Neural cell (in vitro differentiated cells): ENCODE measurements at regions not wholly inside any gene's neighbourhood (a gene's known extent, or its start where the extent isn't known, plus 50 kb on each side); places are given as distances from the start of the nearest gene placed in this dataset.

Experiments used
- H2AFZ ChIP-seq: fragments of 200-600, 300-800 bp; sonication (generic), shearing (Covaris generic); 2 replicates; pipeline ENCODE4 v1.6.0; 2014; ENCODE audit warnings: low read depth, mild to moderate bottlenecking, antibody characterized with exemption, low read length, moderate library complexity
- H3F3A ChIP-seq: fragments of 200-600 bp; shearing (Covaris generic); 2 replicates; pipeline ENCODE4 v1.6.1; 2016; ENCODE audit warnings: mild to moderate bottlenecking, moderate library complexity, mixed read lengths, antibody characterized with exemption, low read length; ENCODE audit not compliant: insufficient read depth, poor library complexity, severe bottlenecking
- H3K27ac ChIP-seq: fragments of 200-600, 300-800 bp; sonication (generic), shearing (Covaris generic); 2 replicates; pipeline ENCODE4 v1.5.1; 2014; ENCODE audit warnings: mild to moderate bottlenecking, low read length, moderate library complexity
- H3K27me3 ChIP-seq: fragments of 300-800, 200-600 bp; sonication (generic), shearing (Covaris generic); 2 replicates; pipeline ENCODE4 v1.6.0; 2014; ENCODE audit warnings: mild to moderate bottlenecking, low read depth, low read length, moderate library complexity; ENCODE audit not compliant: insufficient read depth
- H3K36me3 ChIP-seq: fragments of 300-800, 200-600 bp; sonication (generic), shearing (Covaris generic); 2 replicates; pipeline ENCODE4 v1.5.1; 2014; ENCODE audit warnings: mild to moderate bottlenecking, antibody characterized with exemption, low read length, moderate library complexity; ENCODE audit not compliant: insufficient read depth
- H3K4me2 ChIP-seq: fragments of 300-800, 200-600 bp; sonication (generic), shearing (Covaris generic); 2 replicates; pipeline ENCODE4 v1.6.0; 2014; ENCODE audit warnings: mild to moderate bottlenecking, low read length
- H3K4me3 ChIP-seq: fragments of 300-800, 200-600 bp; sonication (generic), shearing (Covaris generic); 2 replicates; pipeline ENCODE4 v1.5.1; 2014; ENCODE audit warnings: mild to moderate bottlenecking, low read length, moderate library complexity
- H3K79me2 ChIP-seq: fragments of 200-600 bp; shearing (Covaris generic); replicated peaks from 2 replicates; pipeline ENCODE4 v1.6.0; 2014; ENCODE audit warnings: mild to moderate bottlenecking, low read length, moderate library complexity; ENCODE audit not compliant: insufficient read depth
- H3K9ac ChIP-seq: fragments of 300-800, 200-600 bp; sonication (generic), shearing (Covaris generic); 2 replicates; pipeline ENCODE4 v1.6.1; 2016; ENCODE audit warnings: mild to moderate bottlenecking, low read length, mixed read lengths
- H3K9me2 ChIP-seq: fragments of 200-600 bp; shearing (Covaris generic); 2 replicates; pipeline ENCODE4 v1.6.1; 2016; ENCODE audit warnings: mild to moderate bottlenecking, low read length, mixed read lengths; ENCODE audit not compliant: insufficient read depth
- H3K9me3 ChIP-seq: fragments of 200-600, 300-800 bp; sonication (generic), shearing (Covaris generic); 2 replicates; pipeline ENCODE4 v1.6.1; 2016; ENCODE audit warnings: mild to moderate bottlenecking, mixed run types, low read length, moderate library complexity, mixed read lengths
- H4K20me1 ChIP-seq: fragments of 200-600 bp; shearing (Covaris generic); 2 replicates; pipeline ENCODE4 v1.6.1; 2016; ENCODE audit warnings: mild to moderate bottlenecking, mixed run types; ENCODE audit not compliant: insufficient read depth
- EP300 ChIP-seq: fragments of 450-650 bp; conservative IDR thresholded peaks from 2 replicates; pipeline ENCODE4 v1.6.1; 2014; ENCODE audit warnings: antibody characterized with exemption, mild to moderate bottlenecking, moderate library complexity; ENCODE audit not compliant: poor library complexity, severe bottlenecking
- EZH2 ChIP-seq: fragments of 200-600, 300-800 bp; shearing (Covaris generic), sonication (generic); IDR thresholded peaks from 2 replicates; pipeline ENCODE4 v1.6.1; 2014; ENCODE audit warnings: antibody characterized with exemption, low read length, borderline replicate concordance, mild to moderate bottlenecking; ENCODE audit not compliant: insufficient read depth, poor library complexity, severe bottlenecking
- MXI1 ChIP-seq: fragments of 450-650 bp; conservative IDR thresholded peaks from 2 replicates; pipeline ENCODE4 v1.6.1; 2014; ENCODE audit warnings: antibody characterized with exemption, mild to moderate bottlenecking; ENCODE audit not compliant: poor library complexity, severe bottlenecking
- POLR2AphosphoS5 ChIP-seq: IDR thresholded peaks from 2 replicates; pipeline ENCODE4 v1.6.1; 2012
- RAD21 ChIP-seq: fragments of 450-650 bp; conservative IDR thresholded peaks from 2 replicates; pipeline ENCODE4 v1.6.1; 2014; ENCODE audit warnings: antibody characterized with exemption, mild to moderate bottlenecking, moderate library complexity
- SMC3 ChIP-seq: fragments of 450-650 bp; conservative IDR thresholded peaks from 2 replicates; pipeline ENCODE4 v1.6.1; 2014; ENCODE audit warnings: antibody characterized with exemption, mild to moderate bottlenecking, moderate library complexity; ENCODE audit not compliant: poor library complexity
- TAF1 ChIP-seq: IDR thresholded peaks from 2 replicates; pipeline ENCODE4 v1.6.1; 2012; ENCODE audit warnings: low read depth
- TF ChIP-seq, protein P1 (sequence below): fragments of 450-650 bp; IDR thresholded peaks from 2 replicates; pipeline ENCODE4 v1.5.1; 2014; ENCODE audit warnings: antibody characterized with exemption, mild to moderate bottlenecking, moderate library complexity; ENCODE audit not compliant: poor library complexity, severe bottlenecking
- TF ChIP-seq, protein P2 (sequence below): IDR thresholded peaks from 2 replicates; pipeline ENCODE4 v1.6.1; 2012; ENCODE audit warnings: borderline replicate concordance

DNA sequence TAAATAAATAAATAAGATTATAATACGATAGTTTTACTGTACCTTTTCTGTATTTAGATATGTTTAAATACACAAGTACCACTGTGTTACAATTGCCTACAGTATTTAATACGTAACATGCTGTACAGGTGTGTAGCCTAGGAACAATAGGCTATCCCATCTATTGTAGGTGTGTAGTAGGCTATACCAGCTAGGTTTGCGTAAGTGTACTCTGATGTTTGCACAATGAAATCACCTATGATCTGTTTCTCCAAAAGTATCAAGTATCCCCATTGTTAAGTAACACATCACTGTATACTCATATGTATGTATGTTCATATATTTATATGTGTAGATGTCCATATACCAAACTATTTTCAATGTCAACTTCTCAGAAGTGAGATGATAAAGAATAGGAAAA, 118.2 kb upstream of the RND3 start:
- Histone ChIP-seq H3K4me3 (no peak overlapping the region), H3K36me3 (no peaks in the 10 kb centered on the region), H3K4me2 (no peak overlapping the region), H3K27me3 (no peaks in the 10 kb centered on the region), H3K9me2 (no peaks in the 10 kb centered on the region), H3K9me3 (no peaks in the 10 kb centered on the region), H3K9ac (no peak overlapping the region), H4K20me1 (no peaks in the 10 kb centered on the region), H3F3A (no peaks in the 10 kb centered on the region), H3K27ac (no peak overlapping the region), H3K79me2 (no peaks in the 10 kb centered on the region), H2AFZ (no peak overlapping the region)
- no peak for TF ChIP-seq SMC3
- TF ChIP-seq RAD21 = no peak
- TF ChIP-seq MXI1 = no peak
- no peak for TF ChIP-seq TAF1
- no peak for TF ChIP-seq POLR2AphosphoS5
- TF ChIP-seq, protein P1, sequence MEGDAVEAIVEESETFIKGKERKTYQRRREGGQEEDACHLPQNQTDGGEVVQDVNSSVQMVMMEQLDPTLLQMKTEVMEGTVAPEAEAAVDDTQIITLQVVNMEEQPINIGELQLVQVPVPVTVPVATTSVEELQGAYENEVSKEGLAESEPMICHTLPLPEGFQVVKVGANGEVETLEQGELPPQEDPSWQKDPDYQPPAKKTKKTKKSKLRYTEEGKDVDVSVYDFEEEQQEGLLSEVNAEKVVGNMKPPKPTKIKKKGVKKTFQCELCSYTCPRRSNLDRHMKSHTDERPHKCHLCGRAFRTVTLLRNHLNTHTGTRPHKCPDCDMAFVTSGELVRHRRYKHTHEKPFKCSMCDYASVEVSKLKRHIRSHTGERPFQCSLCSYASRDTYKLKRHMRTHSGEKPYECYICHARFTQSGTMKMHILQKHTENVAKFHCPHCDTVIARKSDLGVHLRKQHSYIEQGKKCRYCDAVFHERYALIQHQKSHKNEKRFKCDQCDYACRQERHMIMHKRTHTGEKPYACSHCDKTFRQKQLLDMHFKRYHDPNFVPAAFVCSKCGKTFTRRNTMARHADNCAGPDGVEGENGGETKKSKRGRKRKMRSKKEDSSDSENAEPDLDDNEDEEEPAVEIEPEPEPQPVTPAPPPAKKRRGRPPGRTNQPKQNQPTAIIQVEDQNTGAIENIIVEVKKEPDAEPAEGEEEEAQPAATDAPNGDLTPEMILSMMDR = no peak
- TF ChIP-seq EZH2 = no peak
- TF ChIP-seq, protein P2, sequence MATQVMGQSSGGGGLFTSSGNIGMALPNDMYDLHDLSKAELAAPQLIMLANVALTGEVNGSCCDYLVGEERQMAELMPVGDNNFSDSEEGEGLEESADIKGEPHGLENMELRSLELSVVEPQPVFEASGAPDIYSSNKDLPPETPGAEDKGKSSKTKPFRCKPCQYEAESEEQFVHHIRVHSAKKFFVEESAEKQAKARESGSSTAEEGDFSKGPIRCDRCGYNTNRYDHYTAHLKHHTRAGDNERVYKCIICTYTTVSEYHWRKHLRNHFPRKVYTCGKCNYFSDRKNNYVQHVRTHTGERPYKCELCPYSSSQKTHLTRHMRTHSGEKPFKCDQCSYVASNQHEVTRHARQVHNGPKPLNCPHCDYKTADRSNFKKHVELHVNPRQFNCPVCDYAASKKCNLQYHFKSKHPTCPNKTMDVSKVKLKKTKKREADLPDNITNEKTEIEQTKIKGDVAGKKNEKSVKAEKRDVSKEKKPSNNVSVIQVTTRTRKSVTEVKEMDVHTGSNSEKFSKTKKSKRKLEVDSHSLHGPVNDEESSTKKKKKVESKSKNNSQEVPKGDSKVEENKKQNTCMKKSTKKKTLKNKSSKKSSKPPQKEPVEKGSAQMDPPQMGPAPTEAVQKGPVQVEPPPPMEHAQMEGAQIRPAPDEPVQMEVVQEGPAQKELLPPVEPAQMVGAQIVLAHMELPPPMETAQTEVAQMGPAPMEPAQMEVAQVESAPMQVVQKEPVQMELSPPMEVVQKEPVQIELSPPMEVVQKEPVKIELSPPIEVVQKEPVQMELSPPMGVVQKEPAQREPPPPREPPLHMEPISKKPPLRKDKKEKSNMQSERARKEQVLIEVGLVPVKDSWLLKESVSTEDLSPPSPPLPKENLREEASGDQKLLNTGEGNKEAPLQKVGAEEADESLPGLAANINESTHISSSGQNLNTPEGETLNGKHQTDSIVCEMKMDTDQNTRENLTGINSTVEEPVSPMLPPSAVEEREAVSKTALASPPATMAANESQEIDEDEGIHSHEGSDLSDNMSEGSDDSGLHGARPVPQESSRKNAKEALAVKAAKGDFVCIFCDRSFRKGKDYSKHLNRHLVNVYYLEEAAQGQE = no peak
- TF ChIP-seq EP300 = no peak

DNA sequence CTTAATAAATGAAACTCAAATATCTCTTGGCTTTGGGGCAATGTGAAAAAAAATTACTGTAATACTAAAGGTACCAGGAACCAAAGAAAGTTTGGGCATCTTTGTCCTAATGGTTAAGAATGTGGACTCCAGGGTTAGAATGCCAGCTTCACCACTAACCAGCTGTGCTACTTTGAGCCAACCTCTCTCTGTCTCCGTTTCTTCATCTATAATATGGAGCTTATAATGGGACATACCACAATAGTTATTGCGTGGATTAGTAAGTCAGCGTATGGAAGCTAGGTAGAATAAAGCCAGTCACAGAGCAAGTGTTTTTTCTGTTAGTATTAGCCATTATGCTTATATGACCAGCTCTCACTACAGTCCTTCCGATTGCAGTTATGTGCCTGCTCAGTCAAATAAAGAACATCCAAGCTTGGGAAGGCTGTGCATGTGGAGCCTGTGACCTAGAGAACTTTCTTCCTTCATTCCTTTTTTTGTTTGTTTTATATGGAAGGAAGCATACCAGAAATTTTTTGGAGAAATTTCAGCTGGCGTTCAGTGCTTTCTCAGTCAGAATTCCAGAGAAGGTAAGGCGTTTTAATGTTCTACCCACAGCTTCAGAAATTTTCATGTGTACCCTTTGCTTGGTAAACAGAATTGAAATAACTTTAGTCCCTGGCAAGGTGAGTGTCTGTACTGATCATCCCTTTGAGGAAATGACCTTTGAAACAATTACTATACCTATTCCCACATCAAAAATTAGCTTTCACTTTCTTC, 114.0 kb upstream of the RND3 start:
- H3F3A ChIP-seq = no peaks in the 10 kb centered on the region
- H3K9me2 ChIP-seq = no peaks in the 10 kb centered on the region
- H3K9me3 ChIP-seq = no peaks in the 10 kb centered on the region
- H3K27ac ChIP-seq = no peak overlapping the region
- no peaks in the 10 kb centered on the region for H3K36me3 ChIP-seq
- no peak overlapping the region for H3K4me2 ChIP-seq
- no peak for TF ChIP-seq EP300
- TF ChIP-seq SMC3 = no peak
- TF ChIP-seq EZH2 = no peak
- TF ChIP-seq TAF1 = no peak
- TF ChIP-seq RAD21 = no peak
- TF ChIP-seq MXI1 = no peak
- TF ChIP-seq, protein P1 = no peak
- TF ChIP-seq, protein P2 = no peak
- TF ChIP-seq POLR2AphosphoS5 = no peak
- H3K9ac ChIP-seq = no peak overlapping the region
- H3K4me3 ChIP-seq = no peak overlapping the region
- no peaks in the 10 kb centered on the region for H3K27me3 ChIP-seq
- no peaks in the 10 kb centered on the region for H3K79me2 ChIP-seq
- no peaks in the 10 kb centered on the region for H4K20me1 ChIP-seq
- H2AFZ ChIP-seq = no peak overlapping the region
